T-helper 2 cell (primary cell): ENCODE measurements at regions not wholly inside any gene's neighbourhood (a gene's known extent, or its start where the extent isn't known, plus 50 kb on each side); places are given as distances from the start of the nearest gene placed in this dataset.

Experiments
- DNase-seq, 5 experiments: peaks; one replicate each; pipeline versions ENCODE4 v3.0.0 to v3.0.0-alpha.2; 2012 to 2022

DNA sequence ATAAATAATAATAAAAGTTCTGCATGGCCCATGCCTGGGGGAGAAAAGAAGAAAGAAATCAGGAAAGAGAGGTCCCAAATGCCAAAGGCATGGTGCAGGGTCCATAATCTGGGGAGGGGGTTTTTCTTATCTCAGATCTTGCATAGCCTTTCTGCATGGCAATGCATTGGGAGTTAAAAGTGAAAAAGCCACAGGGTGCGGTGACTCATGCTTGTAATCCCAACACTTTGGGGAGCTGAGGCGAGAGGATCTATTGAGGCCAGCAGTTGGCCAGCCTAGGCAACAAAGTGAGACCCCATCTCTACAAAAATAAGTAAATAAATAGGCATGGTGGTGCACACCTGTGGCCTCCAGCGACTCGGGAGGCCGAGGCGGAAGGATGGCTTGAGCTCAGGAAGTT lies 76.8 kb upstream of the GATA2 start:
- no peak for DNase-seq

DNA sequence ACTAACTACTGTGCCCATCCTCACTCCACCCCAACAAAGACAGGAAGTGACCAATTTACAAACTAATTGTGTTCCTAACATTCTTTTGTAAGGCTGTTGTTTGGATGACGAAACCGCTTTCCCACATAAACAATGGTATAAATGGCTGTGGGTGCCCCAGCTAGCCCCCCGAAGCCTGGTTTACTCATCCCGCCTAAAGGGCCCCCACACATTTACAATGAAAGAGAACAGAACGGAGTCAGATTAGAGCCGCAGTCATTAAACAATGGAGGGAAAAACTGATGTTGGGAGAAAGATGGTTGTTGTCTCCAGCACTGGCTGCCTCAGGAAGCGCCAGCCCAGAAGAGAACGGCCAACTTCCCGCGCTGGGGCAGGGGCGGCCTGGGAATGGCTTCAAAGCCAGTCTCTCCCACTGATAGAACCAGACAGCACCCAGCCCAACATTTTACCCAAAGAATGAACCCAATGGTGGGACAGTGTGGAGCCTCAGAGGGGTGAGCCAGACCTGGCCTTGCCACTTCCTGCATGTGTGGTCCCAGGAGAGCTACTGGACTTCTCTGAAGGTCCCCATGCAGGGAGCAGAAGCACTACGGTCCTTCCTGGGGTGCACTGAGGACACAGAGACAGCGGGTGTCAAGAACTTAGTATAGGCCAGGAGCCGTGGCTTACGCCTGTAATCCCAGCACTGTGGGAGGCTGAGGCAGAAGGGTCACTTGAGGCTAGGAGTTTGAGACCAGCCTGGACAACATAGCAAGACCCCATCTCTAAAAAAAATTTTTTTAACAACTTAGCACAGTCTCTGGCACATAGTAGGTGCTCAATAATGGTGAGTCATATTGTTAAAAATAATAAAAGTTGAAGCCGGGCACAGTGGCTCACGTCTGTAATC lies 75.8 kb upstream of the GATA2 start:
- DNase-seq = no peak

DNA sequence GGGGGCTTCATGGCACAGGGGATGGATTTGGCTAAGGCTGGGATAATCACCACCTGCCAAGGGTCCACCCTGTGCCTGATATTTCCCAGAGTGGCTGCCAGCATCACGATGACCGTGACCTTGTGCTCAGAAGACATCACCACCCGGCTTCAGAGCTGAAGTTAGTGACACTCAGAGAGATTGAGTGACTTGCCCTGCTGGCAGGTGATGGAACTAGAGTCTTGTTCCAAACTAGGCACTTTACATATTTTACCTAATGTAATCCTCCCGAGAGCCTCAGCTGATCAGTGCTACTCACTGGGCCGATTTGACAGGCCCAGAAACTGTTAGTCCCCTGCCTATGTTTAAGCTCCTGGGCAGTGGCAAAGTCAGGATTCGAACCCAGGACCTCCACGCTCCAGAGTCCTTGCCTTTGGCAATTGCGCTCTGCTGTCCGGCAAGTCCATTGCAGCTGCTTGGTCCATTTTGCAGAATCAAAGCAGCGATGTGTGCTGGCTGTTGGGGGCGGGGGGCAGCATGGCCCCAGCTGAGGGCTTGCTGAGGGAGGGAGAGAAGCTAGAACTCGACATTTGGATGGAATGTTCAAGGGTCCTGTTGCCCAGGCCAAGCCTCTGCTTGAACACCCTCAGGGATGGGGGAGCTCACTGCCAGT lies 74.8 kb upstream of the GATA2 start:
- DNase-seq = no peak

DNA sequence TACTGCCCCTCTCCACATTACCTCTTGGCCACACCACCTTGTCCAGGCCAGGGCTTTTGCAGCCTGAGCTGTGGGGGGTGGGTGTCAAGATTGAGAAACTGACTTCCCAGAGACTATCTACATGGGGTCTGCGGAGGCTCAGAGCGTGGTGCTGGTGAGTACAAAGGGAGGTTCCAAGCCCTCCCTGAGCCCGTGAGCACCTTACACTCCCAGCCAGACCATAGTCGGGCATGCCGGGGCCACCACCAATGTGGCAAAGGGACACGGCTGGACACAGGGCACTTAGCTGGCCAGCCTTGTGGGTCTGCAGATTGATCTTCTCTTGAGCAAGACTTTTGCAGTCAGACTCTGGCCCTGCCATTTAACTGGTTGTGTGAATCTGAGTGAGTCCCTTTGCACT lies 74.1 kb upstream of the GATA2 start:
- DNase-seq = no peak

DNA sequence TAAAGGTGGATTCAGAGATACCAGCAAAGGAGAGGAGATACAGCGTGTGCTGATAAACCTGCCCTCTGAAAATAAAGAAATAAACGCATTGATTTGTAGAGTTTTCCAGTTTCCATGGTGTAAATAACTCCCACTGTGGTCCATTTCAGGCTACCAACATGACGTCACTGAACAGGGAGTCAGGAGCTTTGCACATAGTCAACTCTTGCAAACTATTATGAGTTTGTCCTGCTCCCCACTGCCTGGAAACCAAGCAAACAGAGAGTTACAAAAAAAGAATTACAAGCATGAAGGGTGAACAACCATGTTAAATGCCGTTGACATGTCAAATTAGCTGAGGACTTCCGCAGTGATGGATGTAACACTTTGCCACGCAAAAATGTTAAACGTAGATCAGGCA lies 70.4 kb upstream of the GATA2 start:
- no peak for DNase-seq

DNA sequence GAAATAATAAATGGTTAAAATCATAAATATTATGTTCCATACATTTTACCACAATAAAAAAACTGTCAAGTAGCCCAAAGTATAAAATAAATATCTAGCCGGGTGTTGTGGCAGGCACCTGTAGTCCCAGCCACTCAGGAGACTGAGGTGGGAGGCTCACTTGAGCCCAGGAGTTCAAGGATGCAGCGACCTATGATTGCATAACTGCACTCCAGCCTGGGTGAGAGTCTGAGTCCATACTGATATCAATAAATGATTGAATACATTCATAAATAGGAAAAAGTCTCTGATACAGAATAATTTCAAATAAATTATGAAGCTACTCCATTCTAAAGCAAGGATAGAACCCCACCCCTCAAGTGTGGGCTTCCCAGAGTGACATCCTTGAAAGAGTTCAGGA lies 68.5 kb upstream of the GATA2 start:
- no peak for DNase-seq

DNA sequence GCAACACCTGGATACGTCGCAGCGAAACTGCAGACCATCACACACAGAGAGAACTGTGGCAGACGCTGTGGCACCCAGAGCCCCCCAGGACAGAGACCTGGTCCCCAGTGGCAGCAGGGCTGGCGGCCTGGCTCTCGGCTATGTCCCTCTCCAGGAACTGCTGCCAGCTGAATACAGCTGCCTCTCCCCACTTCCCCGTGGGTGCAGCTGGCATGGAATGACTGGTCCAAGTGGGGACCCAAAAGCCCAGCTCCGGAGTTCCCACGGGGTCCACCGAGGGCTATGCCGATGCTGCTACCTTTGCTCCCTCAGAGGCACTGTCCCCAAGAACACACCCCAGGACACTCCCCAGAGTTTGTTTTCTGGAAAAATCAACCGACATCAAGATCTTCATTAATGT lies 67.8 kb upstream of the GATA2 start:
- no peak for DNase-seq

DNA sequence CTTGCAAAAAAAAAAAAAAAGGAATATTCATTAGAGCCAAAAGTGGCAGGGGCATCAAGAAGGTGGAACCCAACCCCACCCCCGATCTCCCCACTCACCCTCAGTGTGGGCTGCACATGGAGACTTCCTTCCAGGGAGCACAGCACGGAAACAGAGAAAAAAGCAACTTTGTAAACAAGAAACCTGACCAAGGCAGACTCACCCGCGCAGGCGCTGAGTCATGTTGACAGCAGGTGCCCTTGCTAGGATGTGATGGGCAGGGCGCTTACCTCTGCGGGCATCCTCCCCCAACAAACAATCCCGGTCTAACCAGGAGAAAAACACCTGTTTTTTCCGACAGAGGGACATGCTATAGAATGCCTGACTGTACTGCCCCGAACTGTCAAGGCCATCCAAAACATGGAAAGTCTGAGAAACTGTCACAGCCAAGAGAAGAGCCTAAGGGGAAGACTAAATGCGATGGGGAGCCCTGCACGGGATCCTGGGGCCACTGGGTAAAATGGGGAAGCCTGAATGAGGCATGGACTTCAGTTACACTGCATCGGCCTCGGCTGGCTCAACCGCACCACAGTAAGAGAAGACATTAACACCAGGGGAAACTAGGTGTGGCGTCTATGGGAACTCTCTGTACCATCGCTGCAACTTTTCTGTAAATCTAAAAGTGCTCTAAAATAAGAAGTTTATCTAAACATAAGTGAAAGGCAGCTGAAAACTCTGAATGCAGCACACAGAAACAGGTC lies 66.7 kb upstream of the GATA2 start:
- peak in 1 of 5 experiments; percentile 28 for DNase-seq

DNA sequence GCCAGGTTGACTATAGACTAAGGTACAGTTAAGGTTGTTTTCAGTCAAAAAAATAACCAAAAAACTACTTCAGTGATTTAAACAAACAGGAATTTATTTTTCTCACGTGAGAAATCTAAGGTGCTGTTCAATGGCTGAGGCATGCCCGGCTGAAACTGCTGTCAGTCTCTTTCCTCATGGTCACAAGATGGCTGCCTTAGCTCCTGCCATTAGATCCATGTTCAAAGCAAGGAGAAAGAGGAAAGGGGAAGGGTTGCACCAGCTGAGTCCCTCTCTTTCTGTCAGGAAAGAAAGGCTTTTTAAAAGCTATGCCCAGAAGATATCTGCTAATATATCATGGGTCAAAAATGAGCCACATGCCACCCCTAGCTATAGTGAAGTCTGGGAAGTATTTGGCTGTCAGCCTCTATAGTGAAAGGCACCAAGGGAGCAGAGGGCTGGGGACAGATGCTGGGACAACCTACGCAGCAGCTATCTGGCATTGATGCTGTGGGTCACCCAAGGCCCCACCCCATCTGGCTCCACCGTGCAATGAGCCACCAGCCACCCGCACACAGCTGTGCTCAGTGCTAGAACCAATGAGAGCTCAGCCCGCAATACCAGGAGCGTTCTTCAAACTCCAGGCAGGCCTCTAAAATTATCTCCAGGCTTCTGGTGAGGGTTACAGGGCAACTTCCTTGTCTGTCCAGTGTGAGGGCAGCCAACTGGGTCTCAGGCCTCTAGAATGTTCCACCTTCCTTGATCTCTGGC lies 64.7 kb upstream of the GATA2 start:
- no peak for DNase-seq

DNA sequence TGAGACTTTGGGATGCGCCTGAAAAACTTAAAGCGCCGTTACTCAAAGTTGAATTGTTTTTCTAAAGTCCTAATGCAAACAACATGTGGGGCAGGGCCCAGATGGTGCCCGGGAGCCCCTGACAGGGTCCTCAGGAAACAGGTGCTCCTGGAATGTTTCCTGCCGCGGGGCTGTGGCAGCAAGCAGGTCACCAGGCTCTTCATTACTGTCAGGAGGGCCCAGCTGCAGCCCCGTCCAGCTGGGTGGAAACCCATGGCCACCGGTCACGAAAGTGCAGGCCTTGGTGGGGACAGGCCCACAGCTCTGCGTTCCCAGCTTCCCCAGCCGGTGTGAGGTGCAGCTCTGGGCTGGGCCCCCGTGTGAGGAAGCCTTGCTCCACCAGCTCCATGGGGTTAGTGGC lies 63.9 kb upstream of the GATA2 start:
- DNase-seq = no peak

DNA sequence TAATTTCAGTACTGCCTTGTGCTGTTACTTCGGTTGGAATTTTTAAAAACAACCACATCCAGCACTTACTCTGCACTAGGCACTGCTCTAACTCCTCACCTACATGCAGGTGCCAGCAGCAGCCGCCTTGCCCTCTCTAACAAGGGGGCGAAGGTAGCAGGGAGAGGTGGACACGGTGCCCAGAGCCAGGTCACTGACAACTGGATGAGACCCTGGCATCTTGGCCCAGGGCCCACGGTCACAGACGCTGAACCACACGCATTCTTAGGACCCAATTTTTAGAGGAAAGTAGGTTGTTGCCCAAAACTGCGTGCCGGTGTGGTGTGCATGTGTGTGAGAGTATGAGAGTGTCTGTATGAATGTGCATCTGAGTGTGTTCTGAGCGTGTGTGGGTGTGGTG lies 63.4 kb upstream of the GATA2 start:
- no peak for DNase-seq

DNA sequence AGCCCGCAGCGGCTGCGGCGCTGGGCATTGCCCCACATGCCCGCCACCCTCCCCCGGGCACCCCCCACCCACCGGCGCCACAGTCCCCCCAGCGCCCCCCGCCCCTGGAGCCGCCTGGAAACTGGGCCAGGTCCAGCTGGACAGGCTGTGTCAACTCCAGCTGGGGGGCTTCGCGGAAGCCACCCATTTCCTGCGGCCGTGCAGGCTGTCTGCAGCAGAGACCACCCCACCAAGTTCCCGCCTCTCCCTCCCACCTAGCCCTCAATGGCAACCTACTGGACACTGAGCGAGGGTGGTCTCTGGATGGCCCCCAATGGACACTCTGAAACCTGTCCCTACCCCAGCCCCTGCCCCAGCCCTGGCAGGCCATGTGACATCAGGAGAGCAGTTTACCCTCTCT lies 62.8 kb upstream of the GATA2 start:
- no peak for DNase-seq

DNA sequence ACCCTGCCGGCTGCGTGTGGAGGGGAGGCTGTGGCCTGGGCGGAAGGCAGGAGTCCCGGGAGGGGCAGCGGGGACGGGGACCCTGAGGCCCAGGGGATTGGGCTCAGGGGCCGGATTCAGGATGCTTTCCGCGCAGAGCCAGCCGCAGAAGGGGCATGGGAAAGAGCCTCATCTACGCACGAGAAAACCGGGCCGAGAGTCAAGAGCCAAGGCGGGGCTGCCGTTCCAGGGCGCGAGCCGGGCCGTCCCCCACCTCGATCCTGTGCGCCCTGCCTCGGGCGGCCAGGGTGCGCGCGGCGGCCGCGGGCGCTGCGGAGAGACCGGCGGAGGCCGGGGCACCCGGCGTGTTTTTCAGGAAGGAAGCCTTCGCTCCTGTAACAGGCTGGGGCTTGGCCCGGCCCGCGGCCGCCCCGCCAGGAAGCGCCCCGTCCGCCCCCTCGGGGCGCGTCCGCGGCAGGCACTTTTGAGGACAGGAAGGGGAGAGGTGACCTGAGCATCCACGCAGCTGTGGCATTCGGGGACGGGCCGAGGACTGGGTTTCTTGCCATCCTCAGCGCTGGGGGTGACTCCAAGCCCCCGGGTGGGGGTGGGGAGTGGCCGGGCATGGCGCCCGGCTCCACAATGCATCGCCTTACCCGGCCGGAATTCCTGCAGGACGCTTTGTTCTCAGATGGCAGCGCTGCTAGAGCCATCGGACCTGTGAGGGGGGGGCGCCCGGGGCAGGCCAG lies 62.3 kb upstream of the GATA2 start:
- DNase-seq = no peak

DNA sequence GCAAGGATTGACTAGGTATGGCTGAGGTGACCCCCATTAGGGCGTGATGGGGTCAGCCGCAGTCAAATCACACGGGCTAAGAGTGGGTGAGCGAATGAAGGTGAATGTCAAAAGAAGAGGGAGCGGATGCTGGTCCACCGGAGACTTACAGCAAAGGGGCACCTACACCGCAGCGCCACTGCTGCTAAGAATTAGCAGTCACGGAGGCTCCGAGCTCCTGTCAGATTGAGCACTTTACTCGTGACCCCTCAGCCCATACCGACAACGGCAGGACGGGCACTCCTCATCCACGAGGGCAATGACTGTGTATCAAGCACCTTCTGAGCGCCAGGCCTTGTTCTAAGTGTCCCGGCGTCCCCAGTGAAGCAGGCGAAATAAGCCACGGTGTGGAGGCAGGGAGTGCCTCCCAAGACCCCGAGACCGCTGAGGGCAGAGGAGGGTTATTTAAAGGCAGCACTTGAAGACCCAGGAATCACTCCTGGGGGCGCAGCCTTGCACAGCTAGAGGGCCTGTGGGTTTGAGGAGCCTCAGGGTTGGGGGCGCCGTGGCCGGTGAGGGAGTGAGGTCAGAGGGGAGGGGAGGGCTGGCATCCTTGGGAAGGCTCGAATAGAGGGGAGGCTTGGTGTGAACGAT lies 61.6 kb upstream of the GATA2 start:
- DNase-seq = no peak

DNA sequence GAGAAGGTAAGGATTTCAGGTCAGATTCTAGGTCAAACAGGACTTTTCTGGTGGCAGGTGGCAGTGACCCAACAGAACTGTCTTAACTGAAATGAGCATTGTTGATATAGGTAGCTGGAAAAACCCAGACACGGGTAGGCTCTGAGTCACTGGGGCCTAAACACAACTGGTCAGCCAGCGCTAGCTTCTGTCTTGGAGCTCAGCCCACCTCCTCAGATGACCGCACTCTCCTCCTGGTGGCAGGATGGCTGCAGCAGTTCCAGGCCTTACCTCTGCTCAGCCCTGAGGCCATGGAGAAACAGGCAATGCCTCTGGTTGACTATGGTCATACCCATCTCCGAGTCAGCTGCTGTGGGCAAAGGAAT lies 61.1 kb upstream of the GATA2 start:
- DNase-seq = no peak

DNA sequence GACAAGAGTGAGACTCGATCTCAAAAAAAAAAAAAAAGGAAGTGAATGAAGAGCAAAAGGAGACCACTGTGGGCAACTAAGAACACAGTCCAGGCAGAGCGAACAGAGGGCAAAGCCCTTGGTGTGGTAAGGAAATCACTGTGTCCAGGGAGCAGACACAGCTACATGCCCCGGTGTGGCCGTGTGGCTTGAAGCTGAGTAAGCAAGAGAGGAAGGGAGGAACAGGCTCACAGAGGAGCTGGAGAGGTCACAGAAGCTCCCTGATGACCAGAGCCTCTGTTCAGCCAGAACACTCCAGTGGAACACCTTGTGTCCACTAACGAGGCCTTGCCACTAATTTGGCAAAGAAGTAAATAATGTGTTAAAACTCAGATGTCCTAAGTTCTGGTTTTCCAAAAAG lies 60.6 kb upstream of the GATA2 start:
- no peak for DNase-seq

DNA sequence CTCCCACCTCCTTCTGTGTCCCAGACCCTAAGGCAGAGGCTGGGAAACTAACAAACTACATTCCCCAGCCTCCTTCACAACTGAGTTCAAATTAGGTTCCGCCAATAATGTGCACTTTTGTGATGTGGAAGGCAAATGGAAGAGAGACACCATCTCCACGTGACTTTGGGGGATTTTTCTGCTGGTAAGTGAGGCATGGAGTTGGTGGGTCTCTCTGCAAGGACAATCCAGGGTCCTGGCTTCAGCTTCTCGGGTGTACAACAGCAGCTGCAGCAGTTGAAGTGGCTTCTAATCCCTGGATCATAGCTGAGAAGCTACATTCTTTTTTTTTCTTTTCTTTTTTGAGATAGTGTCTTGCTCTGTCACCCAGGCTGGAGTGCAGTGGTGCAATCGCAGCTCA lies 58.9 kb upstream of the GATA2 start:
- no peak for DNase-seq

DNA sequence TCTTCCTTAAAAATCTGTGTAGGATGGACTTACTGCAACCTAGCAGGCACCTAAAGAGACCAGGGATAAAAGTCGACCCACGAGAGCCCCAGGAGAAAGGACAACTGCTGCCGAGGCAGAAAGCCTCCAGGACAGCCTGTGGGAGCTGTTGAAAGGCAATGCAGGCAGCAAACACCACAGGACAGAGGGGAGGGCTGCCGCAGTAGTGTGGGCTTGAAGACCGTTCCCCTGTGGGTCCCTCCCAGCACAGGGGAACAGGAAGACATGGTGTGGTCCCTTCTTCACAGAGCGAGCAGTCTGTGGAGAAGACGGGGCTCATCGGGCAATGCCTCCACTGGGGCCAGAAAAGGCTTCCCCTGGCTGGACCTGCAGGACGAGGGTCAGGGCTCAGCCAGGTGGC lies 58.5 kb upstream of the GATA2 start:
- no peak for DNase-seq

DNA sequence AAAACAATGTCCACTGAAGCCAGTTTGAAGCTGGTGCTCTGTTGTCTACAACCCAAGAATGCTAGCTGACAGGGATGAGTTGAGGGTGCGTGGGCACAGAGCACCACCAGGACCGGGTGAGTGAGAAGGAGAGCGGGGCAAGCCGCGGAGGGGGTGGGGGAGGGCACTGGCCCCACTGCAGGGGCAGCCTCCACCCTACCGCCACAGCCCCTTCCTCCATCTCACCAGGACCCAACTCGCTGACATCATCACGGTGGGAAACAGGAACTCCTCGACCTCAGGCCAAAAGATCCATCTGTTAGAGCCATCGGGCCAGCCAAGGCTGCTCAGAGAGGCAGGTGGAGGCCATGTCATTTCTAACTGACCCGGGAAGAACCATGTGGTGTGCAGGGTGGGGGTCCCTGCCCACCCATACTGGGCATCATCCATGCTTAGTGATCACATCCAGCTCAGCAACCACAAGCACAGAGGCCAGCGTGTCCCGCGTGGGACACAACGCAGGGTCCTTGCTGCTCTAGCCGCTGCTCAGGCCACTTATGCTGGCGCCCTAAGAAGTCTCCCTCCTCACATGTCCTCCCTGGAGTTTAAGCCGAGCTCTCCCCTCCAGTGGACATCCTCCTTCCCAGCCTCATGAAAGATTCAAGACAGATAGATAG lies 57.6 kb upstream of the GATA2 start:
- no peak for DNase-seq

DNA sequence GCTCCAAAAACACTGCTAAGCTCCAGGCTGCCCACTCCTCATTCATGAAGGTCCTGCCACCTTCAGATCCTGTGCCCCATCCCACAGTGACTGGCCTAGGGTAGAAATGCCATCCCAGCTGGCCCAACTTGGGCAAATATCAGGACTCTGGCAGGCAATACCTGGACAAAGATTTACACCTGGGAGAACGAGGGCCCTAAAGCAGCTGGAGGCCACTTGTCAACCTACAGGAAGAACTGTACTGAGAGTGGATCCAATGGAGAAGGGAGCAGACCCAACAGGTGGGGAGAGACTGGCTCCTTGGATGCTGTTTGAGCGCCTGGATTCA lies 57.1 kb upstream of the GATA2 start:
- DNase-seq = no peak

DNA sequence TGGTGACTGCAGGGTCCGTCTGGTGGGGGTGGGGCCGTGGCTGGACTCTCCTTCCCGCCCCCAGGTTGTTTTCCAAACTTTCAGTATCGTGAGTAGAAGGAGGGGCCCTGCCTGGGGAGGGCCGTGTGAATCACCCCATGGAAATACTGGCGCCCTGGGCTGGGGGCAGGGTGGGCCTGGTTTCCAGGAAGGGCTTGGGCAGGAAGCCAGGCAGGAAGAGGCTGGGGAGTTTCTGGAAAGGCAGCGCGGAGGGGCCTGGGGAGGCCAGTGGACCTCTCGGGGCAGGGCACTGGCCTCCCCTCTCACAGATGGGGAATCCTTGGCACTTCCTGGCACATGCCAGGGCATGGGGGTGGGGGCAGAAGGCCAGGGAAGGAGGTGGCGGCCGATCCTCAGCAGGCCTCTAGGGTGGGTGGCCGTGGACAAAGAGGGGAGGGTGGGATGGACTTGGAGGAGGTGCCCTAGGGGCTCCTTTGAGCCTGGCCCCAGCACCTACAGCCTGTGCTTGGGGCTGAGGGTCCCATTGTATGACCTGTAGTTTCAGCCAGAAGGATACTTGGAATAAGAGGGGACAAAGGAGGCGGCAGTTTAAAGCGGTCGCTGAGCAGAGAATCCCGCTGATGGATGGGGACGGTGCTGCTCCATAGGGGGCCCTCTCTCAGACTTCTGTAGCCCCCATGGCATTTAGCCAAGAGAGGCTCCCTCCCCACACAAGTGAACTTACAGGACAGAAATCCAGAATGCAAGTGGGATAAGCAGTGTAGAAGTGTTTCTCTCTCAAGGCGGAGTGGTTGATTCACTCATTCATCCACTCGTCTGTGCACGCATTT lies 56.5 kb upstream of the GATA2 start:
- no peak for DNase-seq
